ENCODE measurements at regions not wholly inside any gene's neighbourhood (a gene's known extent, or its start where the extent isn't known, plus 50 kb on each side); places are given as distances from the start of the nearest gene placed in this dataset.

DNA sequence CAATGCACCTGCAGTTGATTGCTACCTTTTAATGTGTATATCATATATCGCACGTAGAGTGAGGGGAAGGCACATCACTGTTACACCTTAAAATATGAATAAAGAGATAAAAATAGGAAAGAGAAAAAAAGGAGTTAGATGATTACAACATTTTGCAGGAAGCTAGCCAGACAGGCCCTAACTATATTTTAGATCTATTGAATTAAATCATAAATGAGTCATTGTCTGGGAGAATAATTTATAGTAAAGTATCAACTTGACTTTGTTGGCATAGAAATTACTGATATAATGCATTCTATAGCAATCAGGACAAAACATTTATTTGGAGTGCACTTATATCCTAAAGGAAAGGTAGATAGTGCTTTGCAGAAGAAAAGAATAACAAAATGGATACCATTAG is 384.9 kb upstream of the NXPH2 start:
- DNase-seq (ENCODE audit: low spot score), result no peak

DNA sequence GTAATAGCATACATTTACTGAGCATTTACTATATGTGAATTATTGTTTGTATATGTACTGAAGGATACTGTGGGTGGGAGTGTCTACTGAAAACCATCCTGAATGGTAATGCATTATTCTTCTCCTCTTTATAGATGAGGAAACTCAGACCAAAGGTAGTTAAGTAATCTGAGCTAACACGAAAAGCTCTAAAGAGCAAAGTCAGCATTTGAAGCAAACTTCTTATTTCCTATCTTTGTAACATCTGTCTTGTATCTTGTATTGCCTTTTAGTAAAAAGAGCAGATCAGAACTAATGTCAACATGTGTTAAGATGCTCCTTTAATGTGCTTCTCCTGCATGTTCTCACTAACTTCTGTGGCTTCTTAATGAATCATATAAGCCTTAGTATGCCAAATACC is 382.8 kb upstream of the NXPH2 start:
- DNase-seq (ENCODE audit: low spot score), result no peak

DNA sequence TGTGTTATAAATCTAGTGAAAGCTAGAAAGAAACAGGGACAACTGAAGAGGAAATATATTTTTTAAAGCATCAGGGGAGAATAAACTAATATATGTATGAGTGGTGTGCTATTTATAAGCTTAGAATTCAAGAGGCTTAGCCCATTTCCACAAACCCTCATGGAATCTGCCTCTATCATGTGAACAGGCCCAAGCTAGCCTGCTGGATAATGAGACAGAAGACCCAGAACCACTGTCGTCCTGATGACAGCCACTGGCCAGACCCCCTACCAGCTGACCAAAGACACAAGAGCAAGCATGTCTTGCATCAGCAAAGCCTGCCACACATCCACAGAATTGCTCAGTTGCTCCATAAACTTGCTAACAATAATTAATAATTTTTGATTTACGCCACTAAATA is 382.3 kb upstream of the NXPH2 start:
- DNase-seq (ENCODE audit: low spot score), result no peak

DNA sequence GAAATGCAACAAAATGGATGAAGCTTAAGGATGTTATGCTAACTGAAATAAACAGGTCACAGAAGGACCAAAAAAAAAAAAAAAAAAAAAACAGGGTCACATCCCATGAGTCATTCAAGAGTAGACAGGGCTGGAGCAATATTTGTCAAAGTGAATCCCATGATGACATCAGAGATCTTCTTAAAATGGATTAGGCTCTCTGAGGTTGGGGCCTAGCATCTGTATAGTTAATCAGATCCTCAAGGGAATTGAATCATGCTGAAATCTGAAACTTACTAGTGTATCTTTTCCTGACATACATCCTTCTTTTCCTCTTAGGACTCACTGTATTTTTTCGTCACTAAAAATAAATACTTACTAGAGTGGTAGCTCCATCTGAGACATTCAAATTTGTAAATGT is 380.6 kb upstream of the NXPH2 start:
- no peak for DNase-seq (ENCODE audit: low spot score)

DNA sequence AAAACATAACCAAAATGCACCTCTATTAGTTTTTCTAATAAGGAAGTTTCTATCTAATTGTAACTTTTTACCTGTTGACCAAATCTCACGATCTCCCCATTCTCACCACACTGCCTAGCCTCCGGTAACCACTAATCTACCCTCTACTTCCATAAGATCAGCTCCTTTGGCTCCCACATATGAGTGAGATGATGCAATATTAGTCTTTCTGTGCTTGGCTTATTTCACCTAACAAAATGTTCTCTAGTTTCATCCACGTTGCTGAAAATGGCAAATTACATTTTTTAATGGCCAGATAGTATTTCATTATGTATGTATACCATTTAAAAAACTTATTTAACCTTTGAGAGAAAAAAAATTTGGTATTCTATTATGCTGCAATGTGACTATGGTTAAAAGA is 379.0 kb upstream of the NXPH2 start:
- DNase-seq (ENCODE audit: low spot score), result no peak

DNA sequence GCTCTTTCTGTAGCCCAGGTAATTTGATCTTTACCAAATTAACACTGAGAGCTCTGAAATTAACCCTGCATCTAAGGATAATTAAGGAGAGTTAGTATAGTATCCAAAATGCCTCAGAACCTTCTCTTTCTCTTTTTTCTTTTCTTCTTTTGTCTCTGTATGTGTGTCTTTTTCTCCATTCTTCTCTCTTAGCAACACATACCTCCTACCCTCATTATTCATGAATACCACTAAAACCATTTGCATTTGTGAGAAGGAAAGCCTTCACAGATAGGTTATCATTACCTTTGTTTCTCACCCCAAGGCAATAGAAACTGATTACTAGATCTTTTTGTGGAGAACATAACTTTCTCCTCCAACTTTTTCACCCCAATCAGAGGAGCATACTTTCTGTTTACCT is 376.5 kb upstream of the NXPH2 start:
- DNase-seq (ENCODE audit: low spot score), result no peak

DNA sequence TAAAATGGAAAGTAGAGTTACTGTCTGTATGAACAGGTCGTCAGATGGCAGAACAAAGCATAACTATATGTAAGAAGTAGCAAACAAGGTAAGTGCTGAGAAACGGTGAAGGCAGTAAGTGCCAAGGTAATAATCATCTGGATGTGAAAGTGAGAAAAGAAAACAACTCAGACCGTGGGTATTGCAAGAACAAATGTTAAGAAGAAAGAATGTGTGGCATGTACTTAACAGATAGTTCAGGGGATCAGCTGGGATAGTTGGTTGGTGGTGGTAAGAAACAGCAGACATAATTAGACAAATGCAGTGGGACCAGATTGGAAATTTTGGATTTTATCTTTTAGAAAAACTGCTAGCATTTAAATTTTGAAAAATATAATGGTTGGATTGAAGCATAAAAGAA is 375.8 kb upstream of the NXPH2 start:
- DNase-seq (ENCODE audit: low spot score), result no peak

DNA sequence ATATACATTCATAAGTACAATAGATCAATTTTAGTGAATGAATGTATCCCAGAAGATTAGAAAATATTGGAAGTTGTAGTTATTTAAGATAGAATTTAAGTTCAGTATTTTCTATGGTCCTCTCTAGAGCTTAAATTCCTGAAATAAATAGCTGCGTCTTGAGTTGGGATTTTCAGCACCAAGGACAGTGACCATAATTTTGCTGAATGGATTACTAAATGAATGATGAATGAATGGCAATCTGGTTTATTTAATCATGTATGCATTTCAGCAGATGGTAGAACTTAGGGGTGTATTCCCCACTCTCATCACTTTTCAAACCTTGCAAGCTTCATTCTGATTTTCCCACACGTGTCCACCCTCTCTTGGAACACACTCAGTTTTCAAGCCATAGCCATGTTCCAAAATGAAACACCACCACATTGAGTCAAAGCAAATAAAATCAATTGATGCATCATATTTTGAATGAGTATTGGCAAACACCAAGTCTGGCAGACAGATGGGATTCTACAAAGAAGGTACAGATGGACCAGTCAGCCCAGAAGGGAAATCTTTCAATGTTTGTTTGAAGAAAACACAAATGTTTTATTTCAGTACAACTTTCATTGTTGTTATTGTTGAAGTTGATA is 362.2 kb upstream of the NXPH2 start:
- no peak for DNase-seq (ENCODE audit: low spot score)

DNA sequence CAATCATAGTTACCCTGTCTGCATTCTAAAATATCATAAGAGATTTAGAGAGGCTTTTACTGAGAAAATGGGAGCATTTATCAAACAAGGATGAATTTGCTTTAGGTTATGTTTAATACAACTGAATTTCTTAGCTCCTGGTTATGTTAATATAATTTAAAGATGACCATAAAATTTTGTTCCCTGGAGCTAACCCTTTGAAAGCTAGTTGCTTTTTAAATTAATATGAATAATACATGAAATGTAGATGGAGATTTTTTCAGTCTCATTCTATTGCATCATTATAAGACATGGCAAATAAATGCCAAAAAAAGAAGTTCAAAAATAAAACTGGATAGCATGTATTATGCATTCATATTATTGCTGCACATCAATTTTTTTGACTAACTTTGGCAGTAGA is 344.1 kb upstream of the NXPH2 start:
- DNase-seq (ENCODE audit: low spot score), result no peak

DNA sequence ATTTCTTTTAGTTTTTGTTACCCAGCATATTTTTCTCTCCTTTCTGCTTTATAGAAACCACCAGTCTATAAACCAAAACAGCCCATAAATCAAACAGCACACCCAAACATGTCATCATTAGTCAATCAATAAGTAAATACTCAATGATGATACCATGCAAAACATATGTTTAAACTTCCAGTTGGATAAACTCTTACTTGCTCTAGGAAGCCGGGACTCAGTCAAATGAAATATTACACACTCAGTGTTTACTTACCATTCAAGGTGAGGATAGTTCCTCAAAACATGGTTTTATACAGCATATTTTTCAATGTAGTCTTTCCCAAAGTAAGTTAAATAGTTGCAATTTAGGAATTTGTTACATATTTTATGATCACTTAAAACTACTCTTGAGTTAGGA is 343.6 kb upstream of the NXPH2 start:
- no peak for DNase-seq (ENCODE audit: low spot score)

DNA sequence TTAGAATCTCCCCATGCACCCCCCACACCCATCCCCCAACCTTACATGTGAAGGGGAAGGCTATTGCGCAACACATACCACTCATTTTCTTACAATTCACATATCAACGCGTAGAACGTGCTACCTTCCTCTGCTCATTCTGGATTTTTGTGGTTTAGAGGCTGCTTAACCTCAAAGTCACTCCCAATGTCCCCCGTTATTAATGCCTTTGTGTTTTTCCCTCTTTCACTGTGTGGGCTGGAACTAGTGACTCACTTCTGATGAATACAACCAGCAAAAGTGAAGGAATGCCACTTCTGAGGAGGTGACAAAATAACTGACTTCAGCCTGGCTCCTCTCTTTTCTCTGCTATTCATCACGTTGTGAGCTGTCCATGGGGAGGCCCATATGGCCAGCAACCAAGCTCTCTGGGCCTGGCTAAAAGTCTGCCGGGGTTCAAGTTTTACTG is 342.5 kb upstream of the NXPH2 start:
- DNase-seq (ENCODE audit: low spot score), result no peak

DNA sequence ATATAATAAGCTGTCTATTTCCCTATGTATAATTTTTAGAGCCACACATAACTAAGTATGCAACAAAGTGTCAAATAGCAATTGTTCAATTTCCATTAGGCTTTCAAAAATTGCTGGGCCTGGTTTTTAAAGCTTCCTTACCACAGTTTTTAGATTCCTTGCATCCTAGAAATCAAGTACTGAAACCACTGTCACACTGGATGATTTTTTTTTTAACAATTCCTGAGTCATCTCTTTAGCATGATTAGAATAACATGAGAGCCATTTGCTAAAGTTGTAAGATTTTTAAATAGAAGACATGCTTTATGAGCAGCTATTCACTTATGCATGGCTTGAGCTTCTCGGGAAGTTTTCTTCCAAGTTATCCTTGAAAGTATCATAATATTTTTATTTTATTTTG is 319.5 kb upstream of the NXPH2 start:
- DNase-seq (ENCODE audit: low spot score), result no peak

DNA sequence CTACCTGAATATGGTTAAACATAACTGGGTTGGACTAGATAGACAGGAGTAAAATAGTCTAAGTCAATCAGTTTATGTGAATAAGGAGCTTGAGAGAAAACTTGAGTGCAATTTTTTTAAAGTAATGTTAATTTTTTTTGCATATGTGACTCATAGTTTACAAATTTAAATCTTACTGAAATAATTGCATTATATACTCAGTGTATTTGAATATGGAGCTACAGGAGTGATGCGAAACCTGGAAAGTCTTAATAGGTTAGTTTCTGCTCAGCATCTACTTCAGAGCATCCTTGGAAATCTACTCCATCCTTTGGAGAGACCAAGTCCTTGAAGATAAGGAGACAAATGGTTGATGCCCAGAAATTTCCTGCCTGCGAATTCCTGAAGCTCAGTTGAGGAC is 318.8 kb upstream of the NXPH2 start:
- no peak for DNase-seq (ENCODE audit: low spot score)

DNA sequence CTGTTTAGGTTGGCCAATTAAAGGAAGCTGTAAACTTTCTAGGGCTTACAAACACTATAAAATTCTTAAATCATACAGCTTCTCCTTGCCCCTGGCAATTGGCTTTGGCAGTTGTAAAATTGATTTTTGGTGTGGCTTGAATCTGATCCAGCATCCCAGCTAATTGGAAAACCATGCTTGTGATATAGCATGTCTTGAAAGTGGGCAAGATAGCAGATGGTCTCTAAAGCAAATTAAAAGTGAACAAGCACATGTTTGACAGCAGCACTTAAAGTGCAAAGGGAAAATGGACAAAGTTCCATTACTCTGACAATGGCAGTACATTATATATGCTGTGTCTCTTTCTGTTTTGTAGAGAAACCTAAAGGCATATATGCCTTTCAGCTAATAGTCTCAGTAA is 302.9 kb upstream of the NXPH2 start:
- DNase-seq (ENCODE audit: low spot score), result no peak

DNA sequence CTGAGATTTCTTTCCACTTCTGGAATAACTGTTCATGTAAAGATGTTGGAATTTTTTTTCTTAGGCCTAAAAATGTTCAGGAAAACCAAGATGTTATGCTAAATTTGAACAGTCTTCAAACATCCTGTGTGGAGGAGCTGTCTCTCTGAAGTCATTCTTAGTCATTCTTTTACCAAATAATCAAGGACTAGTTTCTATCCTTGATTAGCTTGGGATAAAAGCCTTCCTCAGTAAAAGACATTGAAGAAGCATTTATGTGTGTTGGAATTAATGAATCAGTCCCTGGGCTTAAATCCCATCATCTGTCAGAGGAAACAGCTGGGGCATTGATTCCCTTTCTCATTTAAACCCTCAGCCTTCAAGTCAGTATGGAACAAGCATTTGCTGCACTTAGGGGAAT is 300.1 kb upstream of the NXPH2 start:
- no peak for DNase-seq (ENCODE audit: low spot score)

DNA sequence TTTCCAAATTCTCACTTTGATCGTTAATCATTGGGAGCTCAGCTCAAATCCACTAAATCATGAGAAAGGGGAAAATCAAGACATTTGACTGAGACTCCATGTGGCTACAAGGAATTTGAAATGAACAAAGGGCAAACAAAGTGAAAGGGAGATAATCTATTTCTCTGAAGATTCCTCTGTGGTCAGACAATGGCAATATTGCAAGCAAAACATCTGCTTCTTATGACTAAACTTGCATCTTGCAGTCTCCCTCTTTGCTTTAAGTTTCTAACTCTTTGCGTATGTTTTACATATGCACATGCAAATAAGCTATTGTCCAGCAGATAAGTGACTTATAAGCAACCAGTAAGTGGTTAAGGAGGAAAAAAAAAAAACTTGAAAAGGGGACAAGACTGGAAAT is 299.1 kb upstream of the NXPH2 start:
- no peak for DNase-seq (ENCODE audit: low spot score)

DNA sequence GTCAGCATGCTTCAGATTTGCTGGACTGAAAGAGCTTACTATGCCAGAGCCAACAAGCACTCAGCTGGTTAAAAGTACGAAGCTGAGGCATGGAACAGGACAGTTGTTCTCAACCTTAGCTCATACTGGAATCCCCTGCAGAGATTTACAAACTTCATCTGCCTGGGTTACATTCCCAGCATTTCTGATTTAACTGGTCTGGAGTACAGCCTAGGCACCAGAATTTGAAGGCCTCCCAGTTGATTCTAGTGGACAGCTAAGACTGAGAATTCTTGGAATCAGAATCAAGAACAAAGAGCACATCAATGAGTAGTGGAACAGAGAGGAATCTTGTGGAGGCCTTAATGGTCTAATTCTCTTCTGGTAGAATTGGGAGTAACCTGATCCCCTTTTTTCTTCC is 298.2 kb upstream of the NXPH2 start:
- no peak for DNase-seq (ENCODE audit: low spot score)

DNA sequence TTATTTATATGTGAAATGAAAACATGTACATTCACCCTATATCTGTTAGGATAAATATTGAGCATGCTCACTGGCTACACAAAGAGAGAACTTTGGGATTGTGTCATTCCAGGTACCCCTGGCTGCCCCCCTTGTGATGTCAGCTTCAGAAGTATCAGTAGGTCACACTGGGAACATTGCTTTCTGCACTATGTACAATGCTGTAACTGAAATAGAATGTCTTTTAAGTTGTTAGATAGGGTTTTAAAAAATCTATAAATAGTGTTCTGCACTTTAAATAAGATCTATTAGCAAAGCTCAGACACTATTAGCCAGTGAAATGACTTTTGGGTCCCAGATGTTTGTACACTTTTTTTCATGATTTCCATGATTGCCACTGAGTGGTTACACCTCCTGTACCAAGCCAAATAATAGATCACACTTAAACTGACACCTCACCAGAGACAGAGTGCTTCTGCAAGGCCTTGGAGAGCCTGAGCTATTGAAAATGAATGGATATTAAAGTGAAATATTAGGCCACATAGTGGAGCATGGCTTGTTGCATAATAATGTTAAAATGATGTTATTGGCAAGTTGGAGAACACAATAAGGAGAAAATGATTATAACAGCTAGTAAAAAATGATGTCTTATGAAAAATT is 297.0 kb upstream of the NXPH2 start:
- DNase-seq (ENCODE audit: low spot score), result no peak

DNA sequence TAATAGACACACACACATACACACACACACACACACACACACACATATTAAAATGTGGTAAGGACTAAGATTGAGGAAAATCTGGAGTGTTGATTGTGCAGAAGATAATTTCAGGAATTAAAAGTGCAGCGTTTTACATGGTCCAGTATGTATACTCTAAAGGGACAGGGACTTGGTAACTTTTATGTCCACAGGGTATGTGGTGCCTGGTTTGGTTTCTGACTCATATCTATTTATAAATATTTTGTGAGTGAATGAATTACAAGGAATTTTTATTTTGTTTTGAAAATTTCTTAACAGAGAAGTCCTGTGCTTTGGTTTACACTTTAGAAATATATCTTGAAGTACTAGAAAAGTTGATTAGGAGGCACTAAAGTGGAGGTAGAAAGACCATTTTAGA is 287.7 kb upstream of the NXPH2 start:
- no peak for DNase-seq (ENCODE audit: low spot score)

DNA sequence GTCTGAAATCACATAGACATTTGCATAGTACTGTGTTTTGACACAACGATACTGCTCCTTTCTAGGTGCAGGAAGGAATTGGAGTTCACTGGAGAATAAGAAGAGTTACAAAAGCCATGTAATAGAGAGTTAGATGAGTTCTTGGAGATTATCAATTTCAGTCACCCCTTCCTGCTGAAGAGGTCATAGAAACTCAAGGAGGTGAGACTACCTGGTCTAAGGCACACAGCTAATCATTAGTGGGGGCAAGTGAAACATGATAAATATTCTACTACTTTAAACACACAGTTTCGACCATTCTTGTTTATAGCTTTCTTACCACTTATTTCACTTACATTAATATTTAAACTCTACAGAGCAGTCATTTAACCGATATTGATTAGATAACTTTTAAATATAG is 286.9 kb upstream of the NXPH2 start:
- DNase-seq (ENCODE audit: low spot score), result no peak

DNA sequence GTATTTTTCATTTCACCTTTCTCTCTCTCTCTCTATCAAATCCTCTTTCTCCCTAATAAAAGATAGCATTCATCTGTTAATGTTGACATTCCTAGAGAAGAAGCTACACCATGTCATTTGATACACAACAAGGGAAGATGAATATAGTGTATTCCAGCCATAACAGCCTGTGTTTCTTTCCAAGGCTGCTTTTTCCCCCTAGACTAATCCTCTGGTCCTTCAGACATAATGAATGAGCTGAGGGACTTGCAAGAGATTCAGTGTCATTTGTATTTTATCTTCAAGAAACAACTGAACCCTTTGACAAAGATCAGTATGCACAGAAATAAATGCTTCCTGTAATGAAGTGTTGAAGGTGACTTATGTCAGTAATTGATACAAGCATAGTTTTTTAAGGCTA is 284.0 kb upstream of the NXPH2 start:
- no peak for DNase-seq (ENCODE audit: low spot score)

DNA sequence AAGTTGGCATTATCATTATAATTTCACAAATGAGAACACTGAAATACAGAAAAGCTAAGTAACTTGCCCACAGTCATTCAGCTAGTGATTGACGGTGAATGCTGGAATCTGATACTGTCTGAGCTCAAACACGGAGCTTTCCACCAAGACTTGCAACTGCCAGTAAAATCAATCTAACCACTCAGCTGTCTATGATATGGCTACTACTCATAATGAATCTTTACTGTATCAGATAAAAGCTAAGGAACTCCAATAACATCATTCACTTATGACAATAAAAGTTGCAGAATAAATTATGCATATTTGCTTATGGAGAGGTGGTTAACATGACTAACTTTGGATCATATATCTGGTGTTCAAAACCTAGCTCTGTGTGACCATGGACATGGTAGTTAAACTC is 279.4 kb upstream of the NXPH2 start:
- DNase-seq (ENCODE audit: low spot score), result no peak

DNA sequence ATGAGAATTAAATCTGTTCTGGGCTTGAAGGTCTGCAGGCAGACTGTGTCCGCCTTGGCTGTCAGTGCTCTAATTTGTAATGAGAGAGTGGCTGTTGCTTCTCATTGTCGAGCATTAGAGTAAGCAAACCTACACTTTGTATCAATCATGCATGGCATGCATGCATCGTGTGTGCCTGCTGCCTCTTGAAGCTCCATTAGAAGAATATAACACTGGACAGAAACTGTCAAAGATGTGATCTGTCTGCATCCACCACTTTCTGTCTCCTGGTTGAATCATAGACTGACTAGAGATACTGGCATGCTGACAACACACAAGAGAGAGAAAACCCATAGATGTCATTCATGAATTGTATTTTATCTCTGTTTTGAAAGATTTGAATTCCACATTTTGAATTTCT is 275.0 kb upstream of the NXPH2 start:
- DNase-seq (ENCODE audit: low spot score), result no peak

DNA sequence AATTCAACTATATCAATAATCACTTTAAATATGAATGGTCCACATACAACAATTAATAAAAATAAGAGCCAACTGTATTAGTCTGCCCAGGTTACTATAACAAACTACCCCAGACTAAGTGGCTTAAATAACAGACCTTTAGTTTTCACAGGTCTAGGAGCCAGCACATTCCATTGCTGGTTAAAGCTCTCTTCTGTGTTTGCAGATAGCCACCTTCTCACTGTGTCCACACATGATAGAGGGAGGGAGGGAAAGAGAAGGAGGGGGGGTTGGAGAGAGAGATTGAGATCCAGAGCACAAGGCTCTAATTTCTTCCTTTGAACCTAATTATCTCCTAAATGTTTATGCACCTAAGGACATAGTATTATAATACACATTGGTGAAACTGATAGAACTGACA is 267.8 kb upstream of the NXPH2 start:
- no peak for DNase-seq (ENCODE audit: low spot score)

All from mucosa of gallbladder (tissue), 1 donor.